Uterus (tissue), 3 donors: ENCODE measurements at regions not wholly inside any gene's neighbourhood (a gene's known extent, or its start where the extent isn't known, plus 50 kb on each side); places are given as distances from the start of the nearest gene placed in this dataset.

Source experiments
- DNase-seq, 2 donors: peaks; one replicate each; pipeline ENCODE4 v3.0.0-alpha.2; 2019 to 2020
- H3K27ac ChIP-seq, 2 donors: fragments of 200-600 bp; sonication (generic); 1 replicate in 1 of 2; 2 replicates in 1 of 2; pipeline ENCODE4 v1.5.1; 2016 to 2018
- H3K27me3 ChIP-seq, 2 donors: fragments of 200-600 bp; sonication (generic); one replicate each; pipeline ENCODE4 v1.5.1; 2018 to 2019; ENCODE audit warnings: control low read depth in 1 of 2
- H3K36me3 ChIP-seq, 2 donors: fragments of 200-600 bp; sonication (generic); one replicate each; pipeline ENCODE4 v1.5.1; 2019; ENCODE audit warnings: control low read depth in 1 of 2
- H3K4me1 ChIP-seq, 2 donors: fragments of 200-600 bp; sonication (generic); one replicate each; pipeline ENCODE4 v1.5.1; 2018 to 2019; ENCODE audit warnings: control low read depth in 1 of 2
- H3K4me3 ChIP-seq, 2 donors: fragments of 200-600 bp; sonication (generic); 1 replicate in 1 of 2; 2 replicates in 1 of 2; pipeline ENCODE4 v1.5.1; 2018 to 2019; ENCODE audit warnings: mild to moderate bottlenecking in 1 of 2
- H3K9me3 ChIP-seq, 2 donors: fragments of 200-600 bp; sonication (generic); one replicate each; pipeline ENCODE4 v1.5.1; 2019; ENCODE audit warnings: control low read depth in 1 of 2
- POLR2A ChIP-seq, 2 donors: fragments of 450-650 bp; IDR thresholded peaks; one replicate each; pipeline ENCODE4 v1.6.1; 2016; ENCODE audit warnings: antibody characterized with exemption in 2 of 2, mild to moderate bottlenecking in 1 of 2, moderate library complexity in 1 of 2
- intact Hi-C: fragments of 100-400 bp; cut with DNase I; formaldehyde crosslinking; loops from one replicate; pipeline ENCODE4 v1.15.1; 2023; ENCODE audit warnings: low total_unique reads
- TF ChIP-seq, protein P1 (sequence below), 4 experiments: fragments of 200-600 bp in 2 of 4; fragments of 450-650 bp in 2 of 4; sonication (generic) in 2 of 4; IDR thresholded peaks; one replicate each; pipeline ENCODE4 v1.5.1; 2016 to 2019; ENCODE audit warnings: antibody characterized with exemption in 4 of 4, mild to moderate bottlenecking in 2 of 4, moderate library complexity in 1 of 4
- donor health status: DM: yes; HTN: yes; CAD: no.

DNA sequence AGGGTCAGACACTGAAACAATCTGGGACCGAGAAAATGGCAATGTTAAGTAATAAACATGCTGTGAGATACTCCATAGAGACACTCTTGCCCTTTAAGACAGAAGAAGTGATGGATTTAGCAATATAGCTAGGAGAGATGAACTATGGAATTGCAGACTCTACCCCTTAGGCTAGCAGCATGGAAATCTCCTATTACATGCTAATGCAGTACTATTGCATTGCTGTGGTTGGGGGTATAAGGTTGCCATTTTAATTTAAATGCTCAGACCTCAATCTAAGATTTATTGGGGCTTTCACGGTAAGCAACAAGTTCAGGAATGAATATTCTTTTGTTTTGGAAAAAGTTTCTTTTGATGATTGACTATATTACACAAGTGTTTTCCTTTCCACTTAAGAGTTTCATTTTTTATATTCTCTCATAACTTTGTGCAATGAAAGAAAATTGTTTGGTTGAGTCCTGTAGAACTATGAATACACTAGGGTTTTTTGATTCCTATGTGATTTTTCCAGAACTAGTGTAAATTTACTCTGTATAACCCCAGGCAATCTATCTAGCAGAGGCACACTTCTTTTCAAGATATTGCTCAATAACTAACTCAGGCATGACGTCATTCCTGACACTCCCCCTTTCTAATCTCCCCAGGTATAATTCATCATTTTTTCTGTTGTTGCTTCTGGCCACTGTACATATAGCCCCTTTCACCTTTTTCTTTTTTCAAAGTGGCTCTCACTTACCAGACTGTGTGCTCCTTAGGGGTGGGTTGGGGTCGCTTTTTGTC lies 394.7 kb upstream of the KLF12 start:
- H3K4me1 ChIP-seq = no peaks in the 10 kb centered on the region
- H3K27ac ChIP-seq = no peak overlapping the region
- TF ChIP-seq, protein P1, sequence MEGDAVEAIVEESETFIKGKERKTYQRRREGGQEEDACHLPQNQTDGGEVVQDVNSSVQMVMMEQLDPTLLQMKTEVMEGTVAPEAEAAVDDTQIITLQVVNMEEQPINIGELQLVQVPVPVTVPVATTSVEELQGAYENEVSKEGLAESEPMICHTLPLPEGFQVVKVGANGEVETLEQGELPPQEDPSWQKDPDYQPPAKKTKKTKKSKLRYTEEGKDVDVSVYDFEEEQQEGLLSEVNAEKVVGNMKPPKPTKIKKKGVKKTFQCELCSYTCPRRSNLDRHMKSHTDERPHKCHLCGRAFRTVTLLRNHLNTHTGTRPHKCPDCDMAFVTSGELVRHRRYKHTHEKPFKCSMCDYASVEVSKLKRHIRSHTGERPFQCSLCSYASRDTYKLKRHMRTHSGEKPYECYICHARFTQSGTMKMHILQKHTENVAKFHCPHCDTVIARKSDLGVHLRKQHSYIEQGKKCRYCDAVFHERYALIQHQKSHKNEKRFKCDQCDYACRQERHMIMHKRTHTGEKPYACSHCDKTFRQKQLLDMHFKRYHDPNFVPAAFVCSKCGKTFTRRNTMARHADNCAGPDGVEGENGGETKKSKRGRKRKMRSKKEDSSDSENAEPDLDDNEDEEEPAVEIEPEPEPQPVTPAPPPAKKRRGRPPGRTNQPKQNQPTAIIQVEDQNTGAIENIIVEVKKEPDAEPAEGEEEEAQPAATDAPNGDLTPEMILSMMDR (IDR thresholded peaks at IDR 0.05) = no peak
- TF ChIP-seq POLR2A (IDR thresholded peaks at IDR 0.05) = no peak
- DNase-seq = no peak
- no peaks in the 10 kb centered on the region for H3K9me3 ChIP-seq
- no peak overlapping the region for H3K4me3 ChIP-seq
- no peaks in the 10 kb centered on the region for H3K36me3 ChIP-seq
- intact Hi-C loops = no loop called here
- H3K27me3 ChIP-seq = no peaks in the 10 kb centered on the region

DNA sequence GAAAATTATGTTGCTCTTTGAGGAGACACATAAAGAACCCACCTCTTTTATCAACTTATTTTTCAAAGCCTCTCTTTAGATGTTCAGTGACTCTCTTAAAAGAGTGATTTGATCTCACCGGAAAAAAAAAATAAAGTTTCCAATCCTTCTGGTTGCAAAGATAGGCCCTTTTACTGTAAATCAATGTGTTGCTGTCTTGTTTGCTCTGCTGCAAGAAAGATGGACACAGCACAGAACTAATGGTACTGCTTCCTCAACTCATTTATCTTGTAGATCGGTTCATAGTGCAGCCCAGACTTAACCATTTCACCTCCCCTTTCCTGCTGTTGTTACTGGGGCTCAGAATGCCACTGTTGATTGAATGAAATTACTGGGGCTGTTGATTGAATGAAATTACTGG lies 388.9 kb upstream of the KLF12 start:
- no peaks in the 10 kb centered on the region for H3K36me3 ChIP-seq
- no peaks in the 10 kb centered on the region for H3K27me3 ChIP-seq
- no peak overlapping the region for H3K4me3 ChIP-seq
- no peak for DNase-seq
- TF ChIP-seq POLR2A (IDR thresholded peaks at IDR 0.05) = no peak
- TF ChIP-seq, protein P1 (IDR thresholded peaks at IDR 0.05) = no peak
- intact Hi-C loops = no loop called here
- H3K4me1 ChIP-seq = no peaks in the 10 kb centered on the region
- H3K9me3 ChIP-seq = no peaks in the 10 kb centered on the region
- no peak overlapping the region for H3K27ac ChIP-seq

GRCh38 chr13:74511523-74511922 lies 377.3 kb upstream of the KLF12 start:
- H3K4me1 ChIP-seq = no peaks in the 10 kb centered on the region
- H3K36me3 ChIP-seq = no peaks in the 10 kb centered on the region
- no peak overlapping the region for H3K27ac ChIP-seq
- H3K9me3 ChIP-seq = no peaks in the 10 kb centered on the region
- no peak overlapping the region for H3K4me3 ChIP-seq
- intact Hi-C loops = no loop called here
- no peaks in the 10 kb centered on the region for H3K27me3 ChIP-seq
- DNase-seq = no peak
- no peak for TF ChIP-seq POLR2A (IDR thresholded peaks at IDR 0.05)
- TF ChIP-seq, protein P1 (IDR thresholded peaks at IDR 0.05) = no peak

GRCh38 chr13:74487091-74487722 lies 353.0 kb upstream of the KLF12 start:
- Histone ChIP-seq H3K4me1 (no peaks in the 10 kb centered on the region), H3K9me3 (no peaks in the 10 kb centered on the region), H3K27me3 (no peaks in the 10 kb centered on the region), H3K4me3 (no peak overlapping the region), H3K27ac (no peak overlapping the region), H3K36me3 (no peaks in the 10 kb centered on the region)
- intact Hi-C loops = no loop called here
- no peak for DNase-seq
- no peak for TF ChIP-seq POLR2A (IDR thresholded peaks at IDR 0.05)
- TF ChIP-seq, protein P1 (IDR thresholded peaks at IDR 0.05) = no peak

GRCh38 chr13:74485757-74486156 lies 351.6 kb upstream of the KLF12 start:
- Histone ChIP-seq H3K36me3 (no peaks in the 10 kb centered on the region), H3K4me1 (no peaks in the 10 kb centered on the region), H3K27me3 (no peaks in the 10 kb centered on the region), H3K4me3 (no peak overlapping the region), H3K27ac (no peak overlapping the region), H3K9me3 (no peaks in the 10 kb centered on the region)
- TF ChIP-seq, protein P1 (IDR thresholded peaks at IDR 0.05) = no peak
- TF ChIP-seq POLR2A (IDR thresholded peaks at IDR 0.05) = no peak
- intact Hi-C loops = no loop called here
- no peak for DNase-seq
